ENCODE measurements at regions not wholly inside any gene's neighbourhood (a gene's known extent, or its start where the extent isn't known, plus 50 kb on each side); places are given as distances from the start of the nearest gene placed in this dataset.

DNA sequence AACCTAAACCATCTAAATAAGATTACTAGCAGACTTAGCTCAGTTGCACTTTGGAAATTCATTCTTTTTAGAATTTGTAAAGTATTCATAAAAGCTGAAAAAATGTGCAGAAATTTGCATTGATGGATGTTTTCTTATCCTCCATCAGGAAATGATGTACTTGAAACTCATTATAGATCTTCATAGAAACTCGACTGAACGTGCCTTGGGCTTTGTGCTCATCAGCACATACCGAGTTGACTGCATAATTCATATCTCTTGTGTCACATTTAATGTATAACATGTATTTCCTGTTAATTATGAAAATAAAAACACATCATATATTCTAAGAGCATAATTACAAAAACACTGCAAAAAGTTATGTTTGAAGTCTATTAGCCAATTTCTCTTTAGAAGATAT is 290.9 kb upstream of the NR5A2 start:
- no peak overlapping the region for H3K4me3 ChIP-seq
- H3F3A ChIP-seq (ENCODE audit: low read depth) = no peaks in the 10 kb centered on the region
- Mint-ChIP-seq H3K4me1 (peaks cover 3% of the 10 kb centered on the region), H3K9me3 (no peaks in the 10 kb centered on the region), H3K36me3 (no peaks in the 10 kb centered on the region), H3K27me3 (ENCODE audit: insufficient read depth, low read depth) (no peaks in the 10 kb centered on the region), H3K27ac (no peak overlapping the region), H3K4me3 (no peak overlapping the region)
- DNase-seq (ENCODE audit: low spot score) = no peak
- no peaks in the 10 kb centered on the region for H3K27me3 ChIP-seq
- H3K27ac ChIP-seq = no peak overlapping the region
- no peak overlapping the region for H3K9ac ChIP-seq
- TF ChIP-seq EZH2 (IDR thresholded peaks at IDR 0.05) = no peak
- TF ChIP-seq EZH2phosphoT487 (IDR thresholded peaks at IDR 0.05) = no peak
- TF ChIP-seq, protein P1, sequence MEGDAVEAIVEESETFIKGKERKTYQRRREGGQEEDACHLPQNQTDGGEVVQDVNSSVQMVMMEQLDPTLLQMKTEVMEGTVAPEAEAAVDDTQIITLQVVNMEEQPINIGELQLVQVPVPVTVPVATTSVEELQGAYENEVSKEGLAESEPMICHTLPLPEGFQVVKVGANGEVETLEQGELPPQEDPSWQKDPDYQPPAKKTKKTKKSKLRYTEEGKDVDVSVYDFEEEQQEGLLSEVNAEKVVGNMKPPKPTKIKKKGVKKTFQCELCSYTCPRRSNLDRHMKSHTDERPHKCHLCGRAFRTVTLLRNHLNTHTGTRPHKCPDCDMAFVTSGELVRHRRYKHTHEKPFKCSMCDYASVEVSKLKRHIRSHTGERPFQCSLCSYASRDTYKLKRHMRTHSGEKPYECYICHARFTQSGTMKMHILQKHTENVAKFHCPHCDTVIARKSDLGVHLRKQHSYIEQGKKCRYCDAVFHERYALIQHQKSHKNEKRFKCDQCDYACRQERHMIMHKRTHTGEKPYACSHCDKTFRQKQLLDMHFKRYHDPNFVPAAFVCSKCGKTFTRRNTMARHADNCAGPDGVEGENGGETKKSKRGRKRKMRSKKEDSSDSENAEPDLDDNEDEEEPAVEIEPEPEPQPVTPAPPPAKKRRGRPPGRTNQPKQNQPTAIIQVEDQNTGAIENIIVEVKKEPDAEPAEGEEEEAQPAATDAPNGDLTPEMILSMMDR (IDR thresholded peaks at IDR 0.05) = no peak
- H3K4me2 ChIP-seq = no peak overlapping the region
- H3K9me3 ChIP-seq (ENCODE audit: low read depth) = no peaks in the 10 kb centered on the region
- no peaks in the 10 kb centered on the region for H3K79me2 ChIP-seq (ENCODE audit: low read depth)
- no peaks in the 10 kb centered on the region for H3K36me3 ChIP-seq
- H3K4me1 ChIP-seq = no peaks in the 10 kb centered on the region
- H4K20me1 ChIP-seq (ENCODE audit: low read depth) = no peaks in the 10 kb centered on the region
- no peak overlapping the region for H2AFZ ChIP-seq (replicated peaks)

DNA sequence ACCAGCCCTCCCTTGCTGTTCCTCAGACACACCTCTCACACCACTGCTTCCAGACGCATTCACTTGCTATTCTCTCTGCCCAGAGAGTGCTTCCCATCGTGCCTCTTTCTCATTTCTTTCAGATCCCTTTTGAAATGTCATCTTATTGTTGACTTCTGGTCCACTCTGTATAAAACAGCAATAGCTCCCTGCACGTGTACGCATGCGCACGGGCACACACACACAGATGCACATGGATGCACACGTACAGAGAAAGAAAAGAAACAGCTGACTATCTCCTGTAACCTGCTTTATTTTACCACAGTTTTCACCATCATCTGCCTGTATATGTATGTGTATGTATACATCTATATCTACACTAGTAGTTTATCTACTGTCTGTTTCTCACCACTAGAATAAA is 285.9 kb upstream of the NR5A2 start:
- no peak for DNase-seq (ENCODE audit: low spot score)
- Mint-ChIP-seq H3K9me3 (no peaks in the 10 kb centered on the region), H3K4me3 (no peak overlapping the region), H3K27ac (no peak overlapping the region), H3K36me3 (no peaks in the 10 kb centered on the region), H3K4me1 (no peaks in the 10 kb centered on the region), H3K27me3 (ENCODE audit: insufficient read depth, low read depth) (no peaks in the 10 kb centered on the region)
- H3K36me3 ChIP-seq = no peaks in the 10 kb centered on the region
- no peaks in the 10 kb centered on the region for H4K20me1 ChIP-seq (ENCODE audit: low read depth)
- no peaks in the 10 kb centered on the region for H3K27me3 ChIP-seq
- H3K4me1 ChIP-seq = no peaks in the 10 kb centered on the region
- H3K27ac ChIP-seq = no peak overlapping the region
- H3K4me2 ChIP-seq = no peak overlapping the region
- no peak overlapping the region for H3K9ac ChIP-seq
- H3K79me2 ChIP-seq (ENCODE audit: low read depth) = no peaks in the 10 kb centered on the region
- H3F3A ChIP-seq (ENCODE audit: low read depth) = no peaks in the 10 kb centered on the region
- no peak overlapping the region for H2AFZ ChIP-seq (replicated peaks)
- TF ChIP-seq EZH2phosphoT487 (IDR thresholded peaks at IDR 0.05) (no peak), EZH2 (IDR thresholded peaks at IDR 0.05) (no peak)
- TF ChIP-seq, protein P1 (IDR thresholded peaks at IDR 0.05) = no peak
- no peak overlapping the region for H3K4me3 ChIP-seq
- H3K9me3 ChIP-seq (ENCODE audit: low read depth) = no peaks in the 10 kb centered on the region

DNA sequence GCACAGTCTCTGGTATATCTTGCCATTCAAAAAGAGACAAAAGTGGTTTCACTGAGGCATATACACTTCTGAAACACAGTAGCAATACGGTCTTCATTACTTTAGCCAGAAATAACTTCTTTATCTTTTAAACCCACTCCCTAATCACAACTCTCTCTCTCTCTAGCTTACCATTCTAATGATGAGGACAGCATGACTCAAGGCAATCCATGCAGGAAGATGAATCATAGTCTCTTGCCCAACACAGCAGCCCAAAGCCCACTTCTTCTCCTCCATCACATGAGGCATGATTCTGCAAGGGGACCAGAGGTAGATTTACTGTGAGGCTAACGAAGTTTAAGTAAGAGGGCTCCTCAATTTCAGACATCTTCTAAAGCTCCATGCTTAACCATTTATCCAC is 285.0 kb upstream of the NR5A2 start:
- H3K27ac ChIP-seq = no peak overlapping the region
- no peaks in the 10 kb centered on the region for H3K9me3 ChIP-seq (ENCODE audit: low read depth)
- H3K4me1 ChIP-seq = no peaks in the 10 kb centered on the region
- no peaks in the 10 kb centered on the region for H3K36me3 ChIP-seq
- H4K20me1 ChIP-seq (ENCODE audit: low read depth) = no peaks in the 10 kb centered on the region
- no peaks in the 10 kb centered on the region for H3K79me2 ChIP-seq (ENCODE audit: low read depth)
- TF ChIP-seq EZH2 (IDR thresholded peaks at IDR 0.05) (no peak), EZH2phosphoT487 (IDR thresholded peaks at IDR 0.05) (no peak)
- TF ChIP-seq, protein P1 (IDR thresholded peaks at IDR 0.05) = no peak
- H3K27me3 ChIP-seq = peaks cover 5% of the 10 kb centered on the region
- no peaks in the 10 kb centered on the region for H3F3A ChIP-seq (ENCODE audit: low read depth)
- H3K4me2 ChIP-seq = no peak overlapping the region
- H3K9ac ChIP-seq = no peak overlapping the region
- no peak overlapping the region for H3K4me3 ChIP-seq
- no peaks in the 10 kb centered on the region for H3K36me3 Mint-ChIP-seq
- H3K4me3 Mint-ChIP-seq = no peak overlapping the region
- DNase-seq (ENCODE audit: low spot score) = no peak
- H3K27me3 Mint-ChIP-seq (ENCODE audit: insufficient read depth, low read depth) = no peaks in the 10 kb centered on the region
- no peak overlapping the region for H3K27ac Mint-ChIP-seq
- H3K4me1 Mint-ChIP-seq = no peaks in the 10 kb centered on the region
- H2AFZ ChIP-seq (replicated peaks) = no peak overlapping the region
- H3K9me3 Mint-ChIP-seq = no peaks in the 10 kb centered on the region

DNA sequence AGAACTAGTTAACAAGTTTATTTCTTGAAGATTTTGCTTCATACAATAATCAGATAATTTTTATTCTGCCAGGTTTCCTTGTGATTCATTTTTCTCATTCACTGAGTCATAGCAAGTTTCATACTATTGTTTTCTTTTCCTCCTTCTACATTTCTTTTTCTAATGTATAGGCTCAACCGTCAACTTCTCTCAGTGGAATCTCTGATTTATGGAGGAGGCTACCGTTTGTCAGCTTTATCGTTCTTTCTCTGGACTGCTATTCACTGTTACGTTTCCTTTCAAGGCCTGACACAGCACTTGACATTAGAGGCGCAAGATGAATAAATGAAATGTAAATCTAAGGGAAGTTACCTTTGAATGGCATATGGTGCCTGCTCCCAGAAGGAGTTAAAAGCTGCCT is 284.3 kb upstream of the NR5A2 start:
- H3K4me1 ChIP-seq = peaks cover 2% of the 10 kb centered on the region
- H3K4me2 ChIP-seq = no peak overlapping the region
- no peaks in the 10 kb centered on the region for H3F3A ChIP-seq (ENCODE audit: low read depth)
- H3K9me3 ChIP-seq (ENCODE audit: low read depth) = no peaks in the 10 kb centered on the region
- no peaks in the 10 kb centered on the region for H3K79me2 ChIP-seq (ENCODE audit: low read depth)
- H4K20me1 ChIP-seq (ENCODE audit: low read depth) = no peaks in the 10 kb centered on the region
- no peak overlapping the region for H3K9ac ChIP-seq
- no peak overlapping the region for H3K27ac ChIP-seq
- no peaks in the 10 kb centered on the region for H3K36me3 ChIP-seq
- Mint-ChIP-seq H3K36me3 (no peaks in the 10 kb centered on the region), H3K27ac (no peak overlapping the region), H3K27me3 (ENCODE audit: insufficient read depth, low read depth) (no peaks in the 10 kb centered on the region), H3K4me3 (no peak overlapping the region), H3K9me3 (no peaks in the 10 kb centered on the region), H3K4me1 (peaks cover 4% of the 10 kb centered on the region)
- TF ChIP-seq EZH2phosphoT487 (IDR thresholded peaks at IDR 0.05) = no peak
- peaks cover 12% of the 10 kb centered on the region for H3K27me3 ChIP-seq
- H2AFZ ChIP-seq (replicated peaks) = no peak overlapping the region
- H3K4me3 ChIP-seq = no peak overlapping the region
- DNase-seq (ENCODE audit: low spot score) = no peak

All from neural progenitor cell (in vitro differentiated cells).